ENCODE measurements at regions not wholly inside any gene's neighbourhood (a gene's known extent, or its start where the extent isn't known, plus 50 kb on each side); places are given as distances from the start of the nearest gene placed in this dataset.

- H3K27ac ChIP-seq = no peak overlapping the region
- TF ChIP-seq CTCF (IDR thresholded peaks at IDR 0.05; ENCODE audit: low read depth, low read length) = no peak
- no peak overlapping the region for H3K4me3 ChIP-seq (ENCODE audit: low read depth, low read length)
- no peaks in the 10 kb centered on the region for H3K9me3 ChIP-seq (ENCODE audit: severe bottlenecking)
- H3K36me3 ChIP-seq = no peaks in the 10 kb centered on the region
- H3K27me3 ChIP-seq (ENCODE audit: insufficient read depth, low read depth, severe bottlenecking) = no peaks in the 10 kb centered on the region
- no peak for DNase-seq
Measured at GRCh38 chr2:59029058-59029457, 787.9 kb upstream of the FANCL start.

GRCh38 chr2:59027320-59027719 lies 786.2 kb upstream of the FANCL start:
- Histone ChIP-seq H3K27me3 (ENCODE audit: insufficient read depth, low read depth, severe bottlenecking) (no peaks in the 10 kb centered on the region), H3K9me3 (ENCODE audit: severe bottlenecking) (no peaks in the 10 kb centered on the region), H3K4me3 (ENCODE audit: low read depth, low read length) (no peak overlapping the region), H3K27ac (no peak overlapping the region), H3K36me3 (no peaks in the 10 kb centered on the region)
- no peak for TF ChIP-seq CTCF (IDR thresholded peaks at IDR 0.05; ENCODE audit: low read depth, low read length)
- no peak for DNase-seq

GRCh38 chr2:59025157-59025757 lies 784.1 kb upstream of the FANCL start:
- Histone ChIP-seq H3K4me3 (ENCODE audit: low read depth, low read length) (no peak overlapping the region), H3K27me3 (ENCODE audit: insufficient read depth, low read depth, severe bottlenecking) (no peaks in the 10 kb centered on the region), H3K9me3 (ENCODE audit: severe bottlenecking) (no peaks in the 10 kb centered on the region), H3K27ac (no peak overlapping the region), H3K36me3 (no peaks in the 10 kb centered on the region)
- peak; percentile 98 for TF ChIP-seq CTCF (IDR thresholded peaks at IDR 0.05; ENCODE audit: low read depth, low read length)
- DNase-seq = peak; percentile 65

GRCh38 chr2:59021786-59022185 lies 780.7 kb upstream of the FANCL start:
- Histone ChIP-seq H3K27me3 (ENCODE audit: insufficient read depth, low read depth, severe bottlenecking) (no peaks in the 10 kb centered on the region), H3K9me3 (ENCODE audit: severe bottlenecking) (no peaks in the 10 kb centered on the region), H3K27ac (no peak overlapping the region), H3K4me3 (ENCODE audit: low read depth, low read length) (no peak overlapping the region), H3K36me3 (no peaks in the 10 kb centered on the region)
- DNase-seq = no peak
- no peak for TF ChIP-seq CTCF (IDR thresholded peaks at IDR 0.05; ENCODE audit: low read depth, low read length)

- Histone ChIP-seq H3K9me3 (ENCODE audit: severe bottlenecking) (no peaks in the 10 kb centered on the region), H3K27ac (no peak overlapping the region), H3K36me3 (no peaks in the 10 kb centered on the region), H3K27me3 (ENCODE audit: insufficient read depth, low read depth, severe bottlenecking) (no peaks in the 10 kb centered on the region), H3K4me3 (ENCODE audit: low read depth, low read length) (no peak overlapping the region)
- no peak for DNase-seq
- no peak for TF ChIP-seq CTCF (IDR thresholded peaks at IDR 0.05; ENCODE audit: low read depth, low read length)
Measured at GRCh38 chr2:59019566-59020159, 778.5 kb upstream of the FANCL start.

GRCh38 chr2:59018737-59019136 lies 777.6 kb upstream of the FANCL start:
- TF ChIP-seq CTCF (IDR thresholded peaks at IDR 0.05; ENCODE audit: low read depth, low read length) = no peak
- no peaks in the 10 kb centered on the region for H3K36me3 ChIP-seq
- H3K27ac ChIP-seq = no peak overlapping the region
- H3K4me3 ChIP-seq (ENCODE audit: low read depth, low read length) = no peak overlapping the region
- H3K27me3 ChIP-seq (ENCODE audit: insufficient read depth, low read depth, severe bottlenecking) = no peaks in the 10 kb centered on the region
- no peaks in the 10 kb centered on the region for H3K9me3 ChIP-seq (ENCODE audit: severe bottlenecking)
- DNase-seq = no peak

Measured in WERI-Rb-1 (cell line).